Stomach (tissue), 8 donors: ENCODE measurements at regions not wholly inside any gene's neighbourhood (a gene's known extent, or its start where the extent isn't known, plus 50 kb on each side); places are given as distances from the start of the nearest gene placed in this dataset.

ENCODE experiments used
- DNase-seq, 2 donors: peaks; one replicate each; pipeline versions ENCODE4 v3.0.0 to v3.0.0-alpha.2; 2013 to 2019
- H3K27ac ChIP-seq, 5 donors: fragments of 200-600 bp in 4 of 5; sonication (generic) in 4 of 5; one replicate each; pipeline ENCODE4 v1.5.1; 2013 to 2019; ENCODE audit warnings: mild to moderate bottlenecking in 1 of 5, moderate library complexity in 1 of 5
- H3K27me3 ChIP-seq, 3 donors: fragments of 200-600 bp; sonication (generic); one replicate each; pipeline ENCODE4 v1.5.1; 2017 to 2019; ENCODE audit warnings: mixed run types in 1 of 3
- H3K36me3 ChIP-seq, 4 donors: fragments of 200-600 bp; sonication (generic); 1 replicate in 3 of 4; 2 replicates in 1 of 4; pipeline ENCODE4 v1.5.1; 2016 to 2019
- H3K4me1 ChIP-seq, 4 donors: fragments of 200-600 bp; sonication (generic); one replicate each; pipeline ENCODE4 v1.5.1; 2016 to 2019
- H3K4me3 ChIP-seq, 4 donors: fragments of 200-600 bp; sonication (generic) in 3 of 4; one replicate each; pipeline ENCODE4 v1.5.1; 2016 to 2019; ENCODE audit warnings: mild to moderate bottlenecking in 1 of 4
- H3K9me3 ChIP-seq, 4 donors: fragments of 200-600 bp; sonication (generic); one replicate each; pipeline ENCODE4 v1.5.1; 2016 to 2019
- EP300 ChIP-seq: sonication (generic); formaldehyde crosslinking; IDR thresholded peaks from one replicate; pipeline ENCODE4 v1.6.1; 2017; ENCODE audit warnings: antibody characterized with exemption
- POLR2A ChIP-seq, 4 donors: fragments of 450-650 bp; IDR thresholded peaks; one replicate each; pipeline ENCODE4 v1.6.1; 2016; ENCODE audit warnings: antibody characterized with exemption in 4 of 4, control low read depth in 2 of 4, mild to moderate bottlenecking in 1 of 4, moderate library complexity in 1 of 4
- POLR2AphosphoS5 ChIP-seq, 3 donors: sonication (generic); formaldehyde crosslinking; IDR thresholded peaks; one replicate each; pipeline ENCODE4 v1.6.1; 2016; ENCODE audit warnings: antibody characterized with exemption in 3 of 3
- WGBS, 5 donors: extraction: QIAGEN DNeasy Blood & Tissue Kit in 3 of 5; methylation state at CpG; one replicate each; pipeline versions ENCODE4 v1.1.5 to v1.1.7; 2013 to 2018; 5-methylcytosine and 5-hydroxymethylcytosine counted together
- intact Hi-C: fragments of 100-400 bp; cut with DNase I; formaldehyde crosslinking; loops from one replicate; pipeline ENCODE4 v1.15.1; 2023; ENCODE audit warnings: low total_unique reads
- TF ChIP-seq, protein P1 (sequence below), 7 experiments: fragments of 450-650 bp in 4 of 7; fragments of 200-600 bp in 3 of 7; sonication (generic) in 3 of 7; IDR thresholded peaks; one replicate each; pipeline ENCODE4 v1.5.1; 2016 to 2019; ENCODE audit warnings: antibody characterized with exemption in 7 of 7, control low read depth in 2 of 7, mild to moderate bottlenecking in 1 of 7
- donor health status: healthy with polysubstance abuse.
- donor health status: Bipolar disorder and iron deficiency.
- donor health status: healthy.

GRCh38 chr3:143200001-143200924 is 80.7 kb downstream of the CHST2 start:
- TF ChIP-seq POLR2AphosphoS5 (IDR thresholded peaks at IDR 0.05) (no peak), EP300 (no peak), POLR2A (IDR thresholded peaks at IDR 0.05) (no peak)
- TF ChIP-seq, protein P1, sequence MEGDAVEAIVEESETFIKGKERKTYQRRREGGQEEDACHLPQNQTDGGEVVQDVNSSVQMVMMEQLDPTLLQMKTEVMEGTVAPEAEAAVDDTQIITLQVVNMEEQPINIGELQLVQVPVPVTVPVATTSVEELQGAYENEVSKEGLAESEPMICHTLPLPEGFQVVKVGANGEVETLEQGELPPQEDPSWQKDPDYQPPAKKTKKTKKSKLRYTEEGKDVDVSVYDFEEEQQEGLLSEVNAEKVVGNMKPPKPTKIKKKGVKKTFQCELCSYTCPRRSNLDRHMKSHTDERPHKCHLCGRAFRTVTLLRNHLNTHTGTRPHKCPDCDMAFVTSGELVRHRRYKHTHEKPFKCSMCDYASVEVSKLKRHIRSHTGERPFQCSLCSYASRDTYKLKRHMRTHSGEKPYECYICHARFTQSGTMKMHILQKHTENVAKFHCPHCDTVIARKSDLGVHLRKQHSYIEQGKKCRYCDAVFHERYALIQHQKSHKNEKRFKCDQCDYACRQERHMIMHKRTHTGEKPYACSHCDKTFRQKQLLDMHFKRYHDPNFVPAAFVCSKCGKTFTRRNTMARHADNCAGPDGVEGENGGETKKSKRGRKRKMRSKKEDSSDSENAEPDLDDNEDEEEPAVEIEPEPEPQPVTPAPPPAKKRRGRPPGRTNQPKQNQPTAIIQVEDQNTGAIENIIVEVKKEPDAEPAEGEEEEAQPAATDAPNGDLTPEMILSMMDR (IDR thresholded peaks at IDR 0.05) = no peak
- Histone ChIP-seq H3K27me3 (no peaks in the 10 kb centered on the region), H3K27ac (no peak overlapping the region), H3K4me1 (no peaks in the 10 kb centered on the region), H3K9me3 (peaks cover 0 to 12% (median 4%) of the 10 kb centered on the region in 4 donors), H3K36me3 (no peaks in the 10 kb centered on the region), H3K4me3 (no peak overlapping the region)
- WGBS, 5 donors = 79 to 84% (median 83%) methylated on average over 12 of the region's 12 CpGs
- no peak for DNase-seq
- intact Hi-C loops = no loop called here

DNA sequence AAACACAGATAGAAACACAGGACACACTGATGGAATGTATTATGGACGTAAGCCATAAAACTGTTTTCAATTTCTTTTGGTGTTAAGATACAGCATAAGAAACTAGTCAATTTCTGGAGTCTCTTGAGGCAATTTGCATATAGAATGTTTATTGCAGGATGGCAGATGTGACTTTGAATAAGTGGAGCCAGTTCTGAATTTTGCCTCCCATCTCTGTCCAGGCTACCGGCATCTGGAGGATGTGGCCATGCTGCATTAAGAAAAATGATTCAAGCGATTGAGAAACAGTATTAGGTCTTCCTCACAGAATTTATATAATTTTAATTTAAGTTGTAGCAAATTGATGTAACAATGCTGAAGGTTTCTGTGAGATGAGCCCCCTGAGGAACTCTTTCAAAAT is 81.5 kb downstream of the CHST2 start:
- no peaks in the 10 kb centered on the region for H3K27me3 ChIP-seq
- peaks cover 0 to 17% (median 6%) of the 10 kb centered on the region in 4 donors for H3K9me3 ChIP-seq
- H3K36me3 ChIP-seq = no peaks in the 10 kb centered on the region
- TF ChIP-seq, protein P1 (IDR thresholded peaks at IDR 0.05) = no peak
- TF ChIP-seq POLR2AphosphoS5 (IDR thresholded peaks at IDR 0.05) = no peak
- TF ChIP-seq EP300 = no peak
- TF ChIP-seq POLR2A (IDR thresholded peaks at IDR 0.05) = no peak
- H3K4me1 ChIP-seq = no peaks in the 10 kb centered on the region
- no peak overlapping the region for H3K4me3 ChIP-seq
- WGBS, 5 donors = 84 to 92% (median 87%) methylated on average over 3 of the region's 3 CpGs
- no peak overlapping the region for H3K27ac ChIP-seq
- intact Hi-C loops = no loop called here
- DNase-seq = no peak

DNA sequence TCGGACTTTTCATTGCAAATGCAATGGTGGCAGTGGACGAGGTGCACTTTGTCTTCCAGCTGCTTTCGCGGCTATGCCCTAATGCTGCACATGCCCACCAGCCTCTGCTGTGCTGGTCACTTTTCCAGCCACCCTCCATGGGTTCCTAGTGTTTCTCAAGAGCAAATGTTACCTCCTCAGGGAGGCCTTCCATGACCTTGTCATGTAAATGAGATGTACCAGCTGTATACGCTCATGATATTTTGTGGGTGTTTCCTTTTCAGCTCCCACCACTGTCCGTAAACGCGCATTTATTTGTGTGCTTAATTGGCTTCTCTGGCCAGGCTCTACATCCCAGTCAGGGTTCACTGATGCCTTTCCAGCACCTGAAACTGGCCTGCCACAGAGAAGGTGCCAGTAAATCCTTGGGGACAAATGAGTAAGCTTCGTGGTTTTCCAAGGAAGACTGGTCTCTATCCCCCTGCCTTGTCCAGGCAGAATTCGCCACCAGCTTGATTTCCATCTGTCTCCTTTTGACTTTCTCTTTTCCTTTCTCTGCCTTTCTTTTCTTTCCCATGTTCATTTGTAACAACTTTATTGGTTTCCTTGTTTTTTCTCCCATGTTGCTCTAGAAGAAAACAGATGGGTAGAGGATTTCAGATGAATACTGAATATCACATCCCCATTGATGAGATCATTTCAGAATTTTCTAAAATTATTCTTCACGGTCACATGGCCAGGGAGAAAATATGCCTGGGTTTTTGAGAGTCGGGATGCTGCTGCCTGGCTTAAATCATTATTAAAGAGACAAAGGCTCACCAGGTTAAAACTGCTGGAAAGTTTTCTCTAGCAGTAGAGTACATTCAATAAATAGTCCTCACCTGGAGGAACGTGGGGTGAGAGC is 82.5 kb downstream of the CHST2 start:
- TF ChIP-seq, protein P1 (IDR thresholded peaks at IDR 0.05) = no peak
- TF ChIP-seq POLR2A (IDR thresholded peaks at IDR 0.05) (no peak), EP300 (no peak), POLR2AphosphoS5 (IDR thresholded peaks at IDR 0.05) (no peak)
- H3K36me3 ChIP-seq = no peaks in the 10 kb centered on the region
- no peak overlapping the region for H3K4me3 ChIP-seq
- WGBS, 5 donors = 79 to 84% (median 79%) methylated on average over 13 of the region's 13 CpGs
- no peak overlapping the region for H3K27ac ChIP-seq
- DNase-seq = no peak
- peaks cover 0 to 17% (median 6%) of the 10 kb centered on the region in 4 donors for H3K9me3 ChIP-seq
- intact Hi-C loops = no loop called here
- H3K27me3 ChIP-seq = no peaks in the 10 kb centered on the region
- H3K4me1 ChIP-seq = no peaks in the 10 kb centered on the region

- intact Hi-C loops = no loop called here
- no peak for TF ChIP-seq EP300
- TF ChIP-seq, protein P1 (IDR thresholded peaks at IDR 0.05) = no peak
- TF ChIP-seq POLR2A (IDR thresholded peaks at IDR 0.05) = no peak
- TF ChIP-seq POLR2AphosphoS5 (IDR thresholded peaks at IDR 0.05) = no peak
- WGBS, 5 donors = 46 to 58% (median 48%) methylated on average over 3 of the region's 3 CpGs
- no peaks in the 10 kb centered on the region for H3K27me3 ChIP-seq
- H3K27ac ChIP-seq = no peak overlapping the region
- no peaks in the 10 kb centered on the region for H3K36me3 ChIP-seq
- H3K4me3 ChIP-seq = no peak overlapping the region
- peak in 1 of 2 donors; percentile 37 for DNase-seq
- no peaks in the 10 kb centered on the region for H3K4me1 ChIP-seq
- peaks cover 0 to 17% (median 6%) of the 10 kb centered on the region in 4 donors for H3K9me3 ChIP-seq
Observed at GRCh38 chr3:143203142-143203541, 83.6 kb downstream of the CHST2 start.
